ENCODE measurements at regions not wholly inside any gene's neighbourhood (a gene's known extent, or its start where the extent isn't known, plus 50 kb on each side); places are given as distances from the start of the nearest gene placed in this dataset.

DNA sequence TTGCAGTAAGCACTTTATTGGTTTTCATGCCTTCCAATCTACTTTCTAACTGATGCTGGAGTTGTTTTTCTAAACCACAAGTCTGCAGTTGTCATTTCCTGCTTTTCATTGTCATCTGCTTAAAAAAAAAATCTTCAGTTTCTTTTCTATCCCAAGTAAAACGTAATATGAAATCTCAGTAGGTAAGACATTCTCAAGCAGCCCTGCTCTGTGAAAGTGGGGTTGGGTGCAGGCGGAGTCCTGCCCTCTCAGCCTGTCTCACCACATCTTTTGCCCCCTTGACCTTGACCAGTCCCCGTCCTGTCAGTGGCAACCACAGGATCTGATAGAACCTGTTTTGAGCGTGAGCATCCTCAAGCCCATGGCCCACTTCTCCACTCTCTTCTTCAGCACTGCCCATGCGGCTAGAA is 80.0 kb upstream of the CPO start:
- TF ChIP-seq, protein P1, sequence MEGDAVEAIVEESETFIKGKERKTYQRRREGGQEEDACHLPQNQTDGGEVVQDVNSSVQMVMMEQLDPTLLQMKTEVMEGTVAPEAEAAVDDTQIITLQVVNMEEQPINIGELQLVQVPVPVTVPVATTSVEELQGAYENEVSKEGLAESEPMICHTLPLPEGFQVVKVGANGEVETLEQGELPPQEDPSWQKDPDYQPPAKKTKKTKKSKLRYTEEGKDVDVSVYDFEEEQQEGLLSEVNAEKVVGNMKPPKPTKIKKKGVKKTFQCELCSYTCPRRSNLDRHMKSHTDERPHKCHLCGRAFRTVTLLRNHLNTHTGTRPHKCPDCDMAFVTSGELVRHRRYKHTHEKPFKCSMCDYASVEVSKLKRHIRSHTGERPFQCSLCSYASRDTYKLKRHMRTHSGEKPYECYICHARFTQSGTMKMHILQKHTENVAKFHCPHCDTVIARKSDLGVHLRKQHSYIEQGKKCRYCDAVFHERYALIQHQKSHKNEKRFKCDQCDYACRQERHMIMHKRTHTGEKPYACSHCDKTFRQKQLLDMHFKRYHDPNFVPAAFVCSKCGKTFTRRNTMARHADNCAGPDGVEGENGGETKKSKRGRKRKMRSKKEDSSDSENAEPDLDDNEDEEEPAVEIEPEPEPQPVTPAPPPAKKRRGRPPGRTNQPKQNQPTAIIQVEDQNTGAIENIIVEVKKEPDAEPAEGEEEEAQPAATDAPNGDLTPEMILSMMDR (IDR thresholded peaks at IDR 0.05) = no peak
- no peak for TF ChIP-seq POLR2A (IDR thresholded peaks at IDR 0.05)

Measured in vagina (tissue), 2 donors.